Coronary artery (tissue), 2 donors: ENCODE measurements at regions not wholly inside any gene's neighbourhood (a gene's known extent, or its start where the extent isn't known, plus 50 kb on each side); places are given as distances from the start of the nearest gene placed in this dataset.

Experiments used
- DNase-seq: peaks from one replicate; pipeline ENCODE4 v3.0.0-alpha.2; 2017; ENCODE audit warnings: low spot score
- H3K27ac ChIP-seq, 2 donors: fragments of 200-600 bp; sonication (generic); one replicate each; pipeline ENCODE4 v1.5.1; 2016 to 2019
- H3K4me3 ChIP-seq: fragments of 200-600 bp; sonication (generic); 2 replicates; pipeline ENCODE4 v1.5.1; 2016; ENCODE audit warnings: mild to moderate bottlenecking, moderate library complexity
- TF ChIP-seq, protein P1 (sequence below): fragments of 200-600 bp; sonication (generic); IDR thresholded peaks from one replicate; pipeline ENCODE4 v1.5.1; 2019; ENCODE audit warnings: antibody characterized with exemption

DNA sequence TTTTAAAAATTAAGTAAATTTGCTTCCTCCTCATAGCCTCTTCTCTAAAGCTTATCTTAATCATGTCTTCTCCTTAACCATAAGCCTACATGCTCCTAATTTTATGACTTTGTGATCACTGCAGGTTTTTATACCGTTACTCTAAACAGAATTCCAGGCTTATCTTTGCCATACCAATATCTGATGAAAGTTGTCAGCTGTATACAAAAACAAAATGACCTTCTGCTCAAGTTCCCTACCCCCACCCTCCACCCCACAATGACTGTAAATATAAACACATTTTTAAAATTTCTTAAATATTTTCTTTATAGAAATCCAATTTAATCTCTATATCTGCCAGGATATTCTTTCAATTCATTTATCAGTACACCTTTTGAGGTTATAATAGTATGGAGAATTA, 60.5 kb upstream of the SGK1 start:
- Histone ChIP-seq H3K4me3 (no peak overlapping the region), H3K27ac (no peak overlapping the region)
- DNase-seq: no peak
- TF ChIP-seq, protein P1, sequence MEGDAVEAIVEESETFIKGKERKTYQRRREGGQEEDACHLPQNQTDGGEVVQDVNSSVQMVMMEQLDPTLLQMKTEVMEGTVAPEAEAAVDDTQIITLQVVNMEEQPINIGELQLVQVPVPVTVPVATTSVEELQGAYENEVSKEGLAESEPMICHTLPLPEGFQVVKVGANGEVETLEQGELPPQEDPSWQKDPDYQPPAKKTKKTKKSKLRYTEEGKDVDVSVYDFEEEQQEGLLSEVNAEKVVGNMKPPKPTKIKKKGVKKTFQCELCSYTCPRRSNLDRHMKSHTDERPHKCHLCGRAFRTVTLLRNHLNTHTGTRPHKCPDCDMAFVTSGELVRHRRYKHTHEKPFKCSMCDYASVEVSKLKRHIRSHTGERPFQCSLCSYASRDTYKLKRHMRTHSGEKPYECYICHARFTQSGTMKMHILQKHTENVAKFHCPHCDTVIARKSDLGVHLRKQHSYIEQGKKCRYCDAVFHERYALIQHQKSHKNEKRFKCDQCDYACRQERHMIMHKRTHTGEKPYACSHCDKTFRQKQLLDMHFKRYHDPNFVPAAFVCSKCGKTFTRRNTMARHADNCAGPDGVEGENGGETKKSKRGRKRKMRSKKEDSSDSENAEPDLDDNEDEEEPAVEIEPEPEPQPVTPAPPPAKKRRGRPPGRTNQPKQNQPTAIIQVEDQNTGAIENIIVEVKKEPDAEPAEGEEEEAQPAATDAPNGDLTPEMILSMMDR: no peak

DNA sequence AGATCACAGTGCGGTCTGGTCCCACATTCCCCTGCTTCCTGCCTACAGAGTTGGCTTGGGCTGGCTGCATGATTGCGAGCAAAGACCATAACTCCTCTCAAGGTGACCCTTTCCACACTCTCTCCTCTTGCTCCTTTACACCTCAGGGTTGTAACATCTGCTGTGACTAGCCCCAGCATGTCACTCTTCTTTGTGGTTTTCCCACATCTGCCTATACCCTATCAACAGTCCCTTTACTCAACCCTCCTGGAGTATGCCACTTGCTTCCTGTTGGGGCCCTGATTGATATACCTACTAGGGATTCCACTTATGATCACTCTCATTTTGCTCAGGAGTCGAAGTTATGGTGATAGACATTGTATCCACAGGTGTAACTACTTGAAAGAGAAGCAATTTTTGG, 58.9 kb upstream of the SGK1 start:
- H3K27ac ChIP-seq: no peak overlapping the region
- DNase-seq: no peak
- TF ChIP-seq, protein P1: no peak
- H3K4me3 ChIP-seq: no peak overlapping the region

DNA sequence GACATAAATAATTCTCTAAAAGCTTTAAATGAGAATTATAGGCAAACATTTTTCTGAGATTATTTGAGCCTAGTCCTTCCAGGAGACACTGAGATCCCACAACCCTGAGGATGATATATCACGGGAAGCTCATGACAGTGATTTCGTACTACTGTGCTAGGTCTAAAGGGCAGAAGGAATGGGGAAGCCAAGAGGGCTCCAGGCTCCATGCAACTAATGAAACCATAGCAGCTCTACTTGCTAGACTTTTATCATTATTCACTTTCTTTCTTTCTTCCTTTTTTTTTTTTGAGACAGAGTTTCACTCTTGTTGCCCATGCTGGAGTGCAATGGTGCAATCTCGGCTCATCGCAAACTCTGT, 57.3 kb upstream of the SGK1 start:
- TF ChIP-seq, protein P1: no peak
- no peak overlapping the region for H3K27ac ChIP-seq
- no peak for DNase-seq
- H3K4me3 ChIP-seq: no peak overlapping the region

DNA sequence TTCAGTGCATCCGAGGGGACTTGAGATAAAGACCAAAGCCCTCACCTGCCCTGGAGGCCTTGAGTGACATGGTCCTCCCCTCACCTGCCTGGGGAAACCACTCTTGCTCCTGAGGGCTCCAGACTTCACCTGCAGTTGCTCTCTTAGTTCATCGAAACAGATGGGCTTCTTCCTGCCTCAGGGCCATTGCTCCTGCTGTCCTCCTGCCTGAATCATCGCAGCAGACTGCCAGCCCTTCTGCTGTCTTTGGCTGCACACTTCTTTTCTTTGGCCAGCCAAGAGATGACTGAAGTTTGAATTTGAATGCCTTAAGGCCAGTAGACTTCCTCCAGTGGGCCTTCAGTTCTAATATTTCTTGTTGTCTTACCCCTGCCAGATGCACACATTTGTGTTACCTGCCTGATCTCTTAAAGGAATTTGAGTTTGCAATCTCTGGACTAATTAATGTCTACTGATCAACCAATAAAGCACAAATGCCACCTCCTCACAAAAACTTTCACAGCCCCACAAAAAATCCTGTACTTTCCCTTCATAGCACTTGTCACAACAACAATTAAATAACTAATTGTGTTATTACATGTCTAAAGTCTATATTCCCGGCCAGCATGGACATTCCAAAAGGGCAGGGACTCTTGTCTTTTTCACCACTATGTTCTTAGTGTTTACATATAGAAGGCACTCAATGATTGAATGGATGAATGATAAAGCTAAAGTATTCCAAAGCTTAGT, 56.7 kb upstream of the SGK1 start:
- TF ChIP-seq, protein P1: no peak
- Histone ChIP-seq H3K27ac (peak overlapping the region; percentile 57 to 70), H3K4me3 (no peak overlapping the region)
- no peak for DNase-seq

DNA sequence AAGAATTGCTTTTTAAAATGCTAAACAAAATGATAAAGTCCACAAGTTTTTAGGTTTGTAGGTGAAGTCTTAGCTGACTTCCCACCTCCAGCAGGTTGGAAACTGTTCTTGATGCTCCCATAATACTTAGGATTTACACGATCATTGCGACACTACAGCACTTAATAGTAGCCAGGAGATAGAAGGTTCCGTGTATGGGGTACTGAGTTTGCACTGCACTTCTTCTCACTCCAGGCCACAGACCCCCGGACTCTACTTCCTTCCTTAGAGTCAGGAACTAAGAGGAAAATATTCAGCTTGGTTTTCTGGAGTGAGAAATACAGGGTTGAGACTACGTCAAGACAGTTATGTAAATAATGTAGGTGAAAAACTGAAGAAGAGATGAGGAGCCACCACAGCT, 56.1 kb upstream of the SGK1 start:
- Histone ChIP-seq H3K4me3 (no peak overlapping the region), H3K27ac (peak overlapping the region; percentile 57 to 70)
- DNase-seq: no peak
- TF ChIP-seq, protein P1: no peak

DNA sequence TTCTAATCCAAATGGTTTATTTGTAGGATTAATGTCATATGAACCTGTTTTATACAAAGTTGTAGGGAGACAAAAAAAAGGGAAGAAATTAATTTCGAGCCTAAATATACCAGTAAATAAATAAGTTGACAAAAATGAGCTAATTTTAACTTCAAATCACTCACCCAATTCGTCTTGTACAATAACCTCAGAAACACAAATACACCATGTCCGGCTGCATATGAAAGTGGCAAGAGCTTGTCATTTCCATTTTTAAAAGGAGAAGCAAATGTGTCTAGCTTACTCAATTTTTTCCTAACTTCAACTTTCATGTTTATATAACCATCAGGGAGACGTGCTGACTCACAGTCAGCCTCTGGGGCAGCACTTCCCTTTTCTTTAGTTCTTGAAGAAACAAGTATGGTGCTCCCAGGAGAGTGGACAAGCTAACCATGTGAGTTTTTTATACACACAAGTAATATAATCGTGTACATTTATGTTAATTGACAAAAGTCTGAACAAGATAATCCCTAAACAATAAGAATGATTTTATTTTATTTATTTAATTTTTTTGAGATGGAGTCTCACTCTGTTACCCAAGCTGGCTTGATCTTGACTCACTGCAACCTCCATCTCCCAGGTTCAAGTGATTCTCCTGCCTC, 55.5 kb upstream of the SGK1 start:
- H3K4me3 ChIP-seq: no peak overlapping the region
- no peak for DNase-seq
- peak overlapping the region; percentile 57 to 70 for H3K27ac ChIP-seq
- TF ChIP-seq, protein P1: no peak
